ENCODE measurements at regions not wholly inside any gene's neighbourhood (a gene's known extent, or its start where the extent isn't known, plus 50 kb on each side); places are given as distances from the start of the nearest gene placed in this dataset.

DNA sequence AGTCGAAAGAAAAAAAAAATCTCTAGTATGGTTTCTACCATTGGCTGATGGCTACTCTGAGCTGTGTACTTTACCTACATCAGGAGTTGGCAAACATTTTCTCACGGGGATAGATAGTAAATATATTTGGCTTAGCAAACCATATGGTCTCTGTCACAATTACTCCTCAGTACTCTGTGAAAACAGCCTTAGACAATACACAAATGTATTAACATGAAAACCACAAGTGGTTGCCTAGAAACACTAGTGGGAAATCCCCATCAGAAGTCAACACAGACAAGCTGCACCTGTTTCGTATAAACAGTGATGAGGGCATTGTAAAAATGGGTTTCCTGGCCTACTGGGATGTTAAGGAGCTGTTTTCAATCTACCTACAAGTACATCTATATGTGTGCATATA, 84.6 kb upstream of the NAV3 start:
- TF ChIP-seq CTCF (IDR thresholded peaks at IDR 0.05) (no peak), POLR2A (IDR thresholded peaks at IDR 0.05) (no peak)

Measured in adrenal gland (tissue), 5 donors.